ENCODE measurements at regions not wholly inside any gene's neighbourhood (a gene's known extent, or its start where the extent isn't known, plus 50 kb on each side); places are given as distances from the start of the nearest gene placed in this dataset.

DNA sequence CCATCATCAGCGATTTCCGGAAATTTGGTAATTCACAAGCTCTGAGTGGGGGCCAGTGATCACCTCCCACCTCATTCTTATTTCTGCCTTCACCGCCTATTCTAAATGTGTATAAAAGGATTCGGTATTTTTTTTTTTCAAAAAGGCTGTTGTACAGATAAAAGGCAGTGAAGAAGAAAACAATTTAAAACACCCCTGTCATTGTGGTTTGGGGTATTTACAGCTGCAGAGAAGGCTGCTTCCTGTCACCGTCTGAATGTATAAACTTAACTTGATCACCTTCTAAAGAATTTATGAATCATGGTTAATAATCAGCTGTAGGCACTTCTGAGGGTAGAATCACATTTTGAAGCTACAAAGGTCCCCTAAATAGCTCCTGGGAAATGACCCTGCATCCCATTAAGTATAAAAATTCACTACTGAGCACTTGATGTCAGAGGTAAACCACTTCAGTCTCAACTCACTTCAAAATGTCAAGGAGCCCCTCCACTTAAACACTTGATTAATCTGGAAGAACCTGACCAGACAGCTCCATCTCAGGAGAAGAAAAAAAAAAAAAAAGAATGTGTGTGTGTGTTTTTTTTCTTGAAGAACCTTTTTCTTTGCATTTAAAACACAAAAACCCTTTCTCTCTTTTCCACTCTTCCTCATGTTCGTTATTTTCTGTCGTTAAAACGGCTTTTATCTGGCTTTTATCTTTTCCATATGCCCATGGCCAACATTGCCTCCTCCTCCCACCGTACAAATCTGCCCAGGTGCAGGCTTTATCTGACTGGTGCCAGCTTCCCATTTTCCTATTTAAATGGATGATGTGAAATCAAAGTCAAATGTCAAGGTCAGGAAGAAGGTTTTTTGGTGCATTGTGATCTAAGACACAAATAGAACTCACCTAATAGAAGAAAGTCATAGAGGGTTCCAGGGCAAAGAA is 291.2 kb downstream of the IRX1 start:
- Histone ChIP-seq H3K4me1 (no peaks in the 10 kb centered on the region), H3K27me3 (peaks cover 0 to 1% (median 0%) of the 10 kb centered on the region in 4 donors), H3K4me3 (no peak overlapping the region), H3K9me3 (no peaks in the 10 kb centered on the region), H3K27ac (replicated peaks in 1 of 4) (no peak overlapping the region), H3K36me3 (no peaks in the 10 kb centered on the region)
- DNase-seq (ENCODE audit: extremely low spot score) = no peak
- intact Hi-C loops (cut with DNase I) = no loop called here
- whole genome bisulfite sequencing = 44% methylated on average over 9 of the region's 9 CpGs
- TF ChIP-seq, protein P1, sequence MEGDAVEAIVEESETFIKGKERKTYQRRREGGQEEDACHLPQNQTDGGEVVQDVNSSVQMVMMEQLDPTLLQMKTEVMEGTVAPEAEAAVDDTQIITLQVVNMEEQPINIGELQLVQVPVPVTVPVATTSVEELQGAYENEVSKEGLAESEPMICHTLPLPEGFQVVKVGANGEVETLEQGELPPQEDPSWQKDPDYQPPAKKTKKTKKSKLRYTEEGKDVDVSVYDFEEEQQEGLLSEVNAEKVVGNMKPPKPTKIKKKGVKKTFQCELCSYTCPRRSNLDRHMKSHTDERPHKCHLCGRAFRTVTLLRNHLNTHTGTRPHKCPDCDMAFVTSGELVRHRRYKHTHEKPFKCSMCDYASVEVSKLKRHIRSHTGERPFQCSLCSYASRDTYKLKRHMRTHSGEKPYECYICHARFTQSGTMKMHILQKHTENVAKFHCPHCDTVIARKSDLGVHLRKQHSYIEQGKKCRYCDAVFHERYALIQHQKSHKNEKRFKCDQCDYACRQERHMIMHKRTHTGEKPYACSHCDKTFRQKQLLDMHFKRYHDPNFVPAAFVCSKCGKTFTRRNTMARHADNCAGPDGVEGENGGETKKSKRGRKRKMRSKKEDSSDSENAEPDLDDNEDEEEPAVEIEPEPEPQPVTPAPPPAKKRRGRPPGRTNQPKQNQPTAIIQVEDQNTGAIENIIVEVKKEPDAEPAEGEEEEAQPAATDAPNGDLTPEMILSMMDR (IDR thresholded peaks at IDR 0.05) = no peak
- TF ChIP-seq EP300 (IDR thresholded peaks at IDR 0.05) (no peak), POLR2A (IDR thresholded peaks at IDR 0.05; ENCODE audit: low read depth) (no peak), POLR2AphosphoS5 (IDR thresholded peaks at IDR 0.05) (no peak)

DNA sequence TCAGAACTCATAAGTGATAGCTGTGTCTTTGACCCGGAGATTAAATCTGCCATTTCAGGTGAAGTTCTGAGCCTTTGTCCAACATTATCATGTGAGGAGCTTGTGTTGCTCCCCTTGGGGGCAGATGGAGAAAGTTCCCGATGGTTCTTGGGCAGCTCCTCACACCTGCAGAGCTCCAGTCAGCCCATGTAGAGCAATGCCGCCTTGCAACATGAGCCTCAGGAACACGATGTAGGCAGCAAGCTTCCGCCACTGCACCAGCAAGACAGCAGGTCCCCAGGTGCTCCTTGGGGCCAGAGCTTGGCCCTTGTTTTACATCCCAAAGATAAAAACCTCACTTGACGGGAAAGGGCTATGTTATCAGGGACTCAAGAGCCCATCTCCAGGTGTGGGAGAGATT is 292.7 kb downstream of the IRX1 start:
- intact Hi-C loops (cut with DNase I) = no loop called here
- WGBS = 100% methylated on average over 1 of the region's 6 CpGs

DNA sequence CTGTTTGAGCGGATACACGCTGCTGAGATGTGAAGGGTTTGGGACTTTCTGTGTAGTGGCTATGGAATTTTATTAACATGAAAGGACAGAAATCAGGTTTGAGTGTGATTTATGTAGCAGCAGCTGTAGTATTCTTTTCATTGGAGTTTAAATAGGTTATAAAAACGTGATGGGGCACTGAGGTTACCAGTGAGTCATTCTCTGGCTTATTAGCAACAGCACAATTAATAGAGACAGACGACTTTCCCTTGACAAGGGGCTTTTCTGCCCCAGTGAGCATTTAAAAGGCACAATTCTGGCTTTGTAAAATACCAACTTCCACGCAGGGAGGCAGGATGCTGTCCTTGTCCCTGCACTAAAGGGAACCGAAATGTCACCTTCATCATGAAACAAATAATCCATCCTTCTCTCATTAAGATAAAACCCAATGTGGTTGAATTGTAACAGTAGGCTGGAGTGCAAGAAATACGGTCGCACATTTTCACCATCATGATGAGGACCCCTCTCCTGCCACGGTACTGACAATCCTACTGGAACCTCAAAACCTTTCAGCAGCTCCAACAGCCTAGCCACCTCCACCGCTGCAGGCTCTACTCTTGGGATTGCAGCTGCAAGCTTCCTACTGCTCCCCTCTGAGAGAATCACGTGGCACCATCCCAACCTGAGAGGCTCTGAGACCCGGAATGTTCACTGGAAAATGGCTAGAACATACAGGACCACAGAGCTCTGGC is 293.9 kb downstream of the IRX1 start:
- Histone ChIP-seq H3K27ac (replicated peaks in 1 of 4) (no peak overlapping the region), H3K9me3 (no peaks in the 10 kb centered on the region), H3K4me3 (no peak overlapping the region), H3K27me3 (no peaks in the 10 kb centered on the region), H3K4me1 (no peaks in the 10 kb centered on the region), H3K36me3 (no peaks in the 10 kb centered on the region)
- no peak for TF ChIP-seq POLR2AphosphoS5 (IDR thresholded peaks at IDR 0.05)
- no peak for TF ChIP-seq POLR2A (IDR thresholded peaks at IDR 0.05; ENCODE audit: low read depth)
- TF ChIP-seq, protein P1 (IDR thresholded peaks at IDR 0.05) = no peak
- no peak for TF ChIP-seq EP300 (IDR thresholded peaks at IDR 0.05)
- 71% methylated on average over 10 of the region's 12 CpGs for WGBS
- intact Hi-C loops (cut with DNase I) = no loop called here
- DNase-seq (ENCODE audit: extremely low spot score) = no peak

More for the DNA sequence above, 292.7 kb downstream of the IRX1 start:
- no peaks in the 10 kb centered on the region for H3K9me3 ChIP-seq
- H3K27me3 ChIP-seq = no peaks in the 10 kb centered on the region
- no peak overlapping the region for H3K27ac ChIP-seq (replicated peaks in 1 of 4)
- TF ChIP-seq POLR2AphosphoS5 (IDR thresholded peaks at IDR 0.05) (no peak), EP300 (IDR thresholded peaks at IDR 0.05) (no peak), POLR2A (IDR thresholded peaks at IDR 0.05; ENCODE audit: low read depth) (no peak)
- TF ChIP-seq, protein P1 (IDR thresholded peaks at IDR 0.05) = no peak
- DNase-seq (ENCODE audit: extremely low spot score) = no peak
- H3K36me3 ChIP-seq = no peaks in the 10 kb centered on the region
- no peak overlapping the region for H3K4me3 ChIP-seq
- no peaks in the 10 kb centered on the region for H3K4me1 ChIP-seq

DNA sequence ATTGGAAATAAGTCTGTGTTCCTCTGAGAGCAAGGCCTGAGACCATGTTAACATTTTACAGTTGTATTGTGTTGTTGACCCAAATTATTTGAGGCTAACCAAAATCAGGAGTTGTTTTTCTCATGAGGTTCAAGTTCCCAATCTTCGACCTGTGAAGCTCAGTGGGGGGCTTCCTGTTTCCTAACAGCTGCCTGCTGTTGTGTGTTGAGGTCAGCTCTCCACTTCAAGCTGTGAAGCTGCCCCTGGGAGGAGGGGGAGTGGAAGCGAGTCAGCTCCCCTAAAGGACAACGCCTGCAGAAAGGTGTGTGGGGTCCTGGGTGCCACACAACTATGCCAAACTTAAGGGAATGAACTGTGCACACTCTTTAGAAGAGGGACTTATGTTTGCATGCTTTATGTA is 295.5 kb downstream of the IRX1 start:
- no peaks in the 10 kb centered on the region for H3K27me3 ChIP-seq
- H3K4me1 ChIP-seq = no peaks in the 10 kb centered on the region
- no peak for DNase-seq (ENCODE audit: extremely low spot score)
- TF ChIP-seq POLR2A (IDR thresholded peaks at IDR 0.05; ENCODE audit: low read depth) (no peak), EP300 (IDR thresholded peaks at IDR 0.05) (no peak), POLR2AphosphoS5 (IDR thresholded peaks at IDR 0.05) (no peak)
- TF ChIP-seq, protein P1 (IDR thresholded peaks at IDR 0.05) = no peak
- no peaks in the 10 kb centered on the region for H3K36me3 ChIP-seq
- 70% methylated on average over 3 of the region's 3 CpGs for WGBS
- no peak overlapping the region for H3K27ac ChIP-seq (replicated peaks in 1 of 4)
- intact Hi-C loops (cut with DNase I) = no loop called here
- no peaks in the 10 kb centered on the region for H3K9me3 ChIP-seq
- H3K4me3 ChIP-seq = no peak overlapping the region
